IPS-20b (cell line): ENCODE measurements at regions not wholly inside any gene's neighbourhood (a gene's known extent, or its start where the extent isn't known, plus 50 kb on each side); places are given as distances from the start of the nearest gene placed in this dataset.
"Not testable (repeated sequence)": the region's sequence is repeated elsewhere in the genome, so short reads cannot be mapped to it uniquely, and the experiment has no call there.

Experiments
- H3K27ac ChIP-seq: one replicate; pipeline ENCODE4 v1.5.1; 2013; ENCODE audit warnings: low read length
- H3K27me3 ChIP-seq: 2 replicates; pipeline ENCODE4 v1.6.1; 2013; ENCODE audit warnings: mild to moderate bottlenecking, low read length, inconsistent platforms; ENCODE audit not compliant: insufficient read depth
- H3K36me3 ChIP-seq: 2 replicates; pipeline ENCODE4 v1.6.1; 2013; ENCODE audit warnings: low read depth, mild to moderate bottlenecking, inconsistent platforms, low read length, moderate library complexity; ENCODE audit not compliant: insufficient read depth
- H3K4me1 ChIP-seq: 2 replicates; pipeline ENCODE4 v1.6.1; 2013; ENCODE audit warnings: mild to moderate bottlenecking, control low read depth, inconsistent platforms, low read length, moderate library complexity; ENCODE audit not compliant: insufficient read depth
- H3K4me3 ChIP-seq: 2 replicates; pipeline ENCODE4 v1.5.1; 2013; ENCODE audit warnings: mild to moderate bottlenecking, low read length, inconsistent platforms
- H3K9ac ChIP-seq: 2 replicates; pipeline ENCODE4 v1.6.1; 2013; ENCODE audit warnings: low read depth, mild to moderate bottlenecking, inconsistent platforms, low read length, moderate library complexity
- H3K9me3 ChIP-seq: 2 replicates; pipeline ENCODE4 v1.6.1; 2013; ENCODE audit warnings: mild to moderate bottlenecking, low read depth, low read length, inconsistent platforms; ENCODE audit not compliant: insufficient read depth

- no peak overlapping the region for H3K4me3 ChIP-seq
- no peaks in the 10 kb centered on the region; the same call in 1 of the 2 replicates for H3K9me3 ChIP-seq
- no peaks in the 10 kb centered on the region for H3K4me1 ChIP-seq
- no peak overlapping the region for H3K9ac ChIP-seq
- H3K27me3 ChIP-seq = no peaks in the 10 kb centered on the region
- H3K36me3 ChIP-seq = no peaks in the 10 kb centered on the region
- H3K27ac ChIP-seq = no peak overlapping the region
These were observed 143.2 kb upstream of the EDNRB start for GRCh38 chr13:78061806-78062205.

DNA sequence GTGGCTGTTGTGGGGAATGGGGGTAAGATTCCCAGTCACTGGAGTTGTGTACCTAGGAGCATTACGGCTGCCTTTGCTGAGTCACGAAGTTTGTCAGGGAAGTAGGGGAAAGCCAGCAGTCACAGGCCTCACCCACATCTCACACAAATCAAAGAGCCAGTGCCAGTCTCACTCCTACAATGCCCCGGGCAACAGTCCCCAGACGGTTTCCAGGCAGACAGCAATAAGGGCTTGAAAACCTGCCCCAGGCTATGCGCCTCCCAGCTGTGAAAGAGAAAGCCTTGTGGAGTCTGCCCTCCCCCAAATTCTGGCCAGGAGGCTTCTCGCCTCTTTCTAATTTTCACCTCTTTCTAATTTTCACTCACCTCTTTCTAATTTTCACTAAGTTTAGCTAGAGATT lies 142.3 kb upstream of the EDNRB start:
- H3K36me3 ChIP-seq = no peaks in the 10 kb centered on the region
- no peaks in the 10 kb centered on the region for H3K27me3 ChIP-seq
- peaks cover 7% of the 10 kb centered on the region for H3K9me3 ChIP-seq
- no peak overlapping the region for H3K27ac ChIP-seq
- H3K9ac ChIP-seq = no peak overlapping the region
- H3K4me1 ChIP-seq = no peaks in the 10 kb centered on the region
- no peak overlapping the region for H3K4me3 ChIP-seq

DNA sequence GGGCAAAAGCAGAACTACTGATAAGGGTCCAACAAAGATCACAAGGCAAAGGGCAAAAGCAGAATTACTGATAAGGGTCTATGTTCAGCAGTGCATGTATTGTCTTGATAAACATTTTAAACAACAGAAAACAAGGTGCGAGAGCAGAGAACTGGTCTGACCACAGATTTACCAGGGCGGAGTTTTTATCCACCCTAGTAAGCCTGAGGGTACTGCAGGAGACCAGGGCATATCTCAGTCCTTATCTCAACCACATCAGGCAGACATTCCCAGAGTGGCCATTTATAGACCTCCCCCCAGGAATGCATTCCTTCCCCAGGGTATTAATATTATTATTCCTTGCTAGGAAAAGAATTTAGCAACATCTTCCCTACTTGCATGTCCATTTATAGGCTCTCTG lies 138.2 kb upstream of the EDNRB start:
- H3K4me3 ChIP-seq, H3K9ac ChIP-seq, H3K4me1 ChIP-seq, H3K27ac ChIP-seq, H3K9me3 ChIP-seq, H3K36me3 ChIP-seq, H3K27me3 ChIP-seq: not testable (repeated sequence)

- H3K9ac ChIP-seq = no peak overlapping the region
- H3K27me3 ChIP-seq = no peaks in the 10 kb centered on the region
- no peaks in the 10 kb centered on the region for H3K4me1 ChIP-seq
- peaks cover 8% of the 10 kb centered on the region for H3K9me3 ChIP-seq
- H3K4me3 ChIP-seq = no peak overlapping the region
- H3K27ac ChIP-seq = no peak overlapping the region
- no peaks in the 10 kb centered on the region for H3K36me3 ChIP-seq
These were observed 135.5 kb upstream of the EDNRB start for GRCh38 chr13:78054157-78054556.

DNA sequence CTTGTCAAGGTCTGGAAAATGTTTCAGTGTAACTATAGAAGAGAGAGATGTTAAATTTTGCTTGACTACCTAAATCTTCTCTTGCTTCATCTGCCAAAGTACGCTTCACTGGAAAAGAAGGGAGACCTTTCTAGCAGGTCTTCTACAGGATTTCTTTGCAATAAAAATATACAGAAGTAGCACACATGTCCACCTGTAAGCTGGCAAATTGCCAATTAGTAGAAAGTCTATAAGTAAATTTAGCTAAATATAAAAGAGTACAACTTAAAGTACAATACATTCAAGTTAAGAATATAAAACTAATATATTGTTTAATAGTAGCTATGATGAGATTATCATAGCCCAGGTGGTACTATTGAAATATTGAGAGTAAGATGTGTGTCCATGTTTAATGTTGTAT lies 128.5 kb upstream of the EDNRB start:
- Histone ChIP-seq H3K27me3 (no peaks in the 10 kb centered on the region), H3K27ac (no peak overlapping the region)

GRCh38 chr13:78046331-78046730 lies 127.7 kb upstream of the EDNRB start:
- no peaks in the 10 kb centered on the region for H3K4me1 ChIP-seq
- H3K36me3 ChIP-seq = no peaks in the 10 kb centered on the region
- no peak overlapping the region for H3K4me3 ChIP-seq
- H3K27ac ChIP-seq = no peak overlapping the region
- no peaks in the 10 kb centered on the region for H3K9me3 ChIP-seq
- no peak overlapping the region for H3K9ac ChIP-seq
- H3K27me3 ChIP-seq = no peaks in the 10 kb centered on the region

More for the DNA sequence above, 128.5 kb upstream of the EDNRB start:
- H3K4me1 ChIP-seq = no peaks in the 10 kb centered on the region
- H3K36me3 ChIP-seq = no peaks in the 10 kb centered on the region
- no peak overlapping the region; the same call in 1 of the 2 replicates for H3K9ac ChIP-seq
- H3K4me3 ChIP-seq = no peak overlapping the region
- H3K9me3 ChIP-seq = no peaks in the 10 kb centered on the region

- Histone ChIP-seq H3K27me3 (no peaks in the 10 kb centered on the region), H3K9ac (no peak overlapping the region), H3K4me3 (no peak overlapping the region), H3K4me1 (no peaks in the 10 kb centered on the region), H3K36me3 (no peaks in the 10 kb centered on the region), H3K27ac (no peak overlapping the region), H3K9me3 (no peaks in the 10 kb centered on the region)
These were observed 127.3 kb upstream of the EDNRB start for GRCh38 chr13:78045916-78046315.

- not testable (repeated sequence) for H3K4me3 ChIP-seq, H3K36me3 ChIP-seq, H3K27me3 ChIP-seq, H3K9ac ChIP-seq, H3K4me1 ChIP-seq, H3K27ac ChIP-seq, H3K9me3 ChIP-seq
These were observed 122.7 kb upstream of the EDNRB start for GRCh38 chr13:78041366-78041765.

GRCh38 chr13:78040205-78040830 lies 121.7 kb upstream of the EDNRB start:
- no peak overlapping the region for H3K4me3 ChIP-seq
- no peaks in the 10 kb centered on the region for H3K4me1 ChIP-seq
- no peak overlapping the region for H3K27ac ChIP-seq

DNA sequence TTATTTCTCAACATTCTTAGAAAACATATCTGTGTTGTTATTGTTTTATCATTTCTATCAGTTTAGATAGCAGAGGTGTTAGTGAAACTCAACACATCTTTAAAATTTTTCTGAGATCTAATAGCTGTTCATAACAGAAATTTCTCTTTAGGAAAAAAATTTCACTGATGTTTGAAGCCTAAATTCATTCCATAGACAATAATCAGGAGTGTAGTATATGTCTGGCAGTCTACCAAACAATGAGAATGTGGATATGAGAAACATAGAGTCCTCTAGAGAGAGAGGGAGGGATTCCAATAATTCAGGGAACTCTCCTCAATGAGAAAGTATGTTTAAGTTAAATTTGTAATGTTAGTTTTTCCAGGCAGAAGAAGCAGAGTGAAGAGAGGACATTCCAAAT lies 118.2 kb upstream of the EDNRB start:
- no peaks in the 10 kb centered on the region for H3K4me1 ChIP-seq
- no peaks in the 10 kb centered on the region for H3K36me3 ChIP-seq
- no peak overlapping the region for H3K27ac ChIP-seq
- no peaks in the 10 kb centered on the region for H3K9me3 ChIP-seq
- no peaks in the 10 kb centered on the region for H3K27me3 ChIP-seq
- no peak overlapping the region for H3K9ac ChIP-seq
- no peak overlapping the region for H3K4me3 ChIP-seq

More at GRCh38 chr13:78040205-78040830, 121.7 kb upstream of the EDNRB start:
- Histone ChIP-seq H3K36me3 (no peaks in the 10 kb centered on the region), H3K9ac (no peak overlapping the region), H3K27me3 (no peaks in the 10 kb centered on the region), H3K9me3 (no peaks in the 10 kb centered on the region)

GRCh38 chr13:78035500-78035899 lies 116.9 kb upstream of the EDNRB start:
- Histone ChIP-seq H3K9me3 (no peaks in the 10 kb centered on the region), H3K4me3 (no peak overlapping the region), H3K36me3 (no peaks in the 10 kb centered on the region), H3K4me1 (no peaks in the 10 kb centered on the region), H3K27ac (no peak overlapping the region), H3K9ac (no peak overlapping the region), H3K27me3 (no peaks in the 10 kb centered on the region)

DNA sequence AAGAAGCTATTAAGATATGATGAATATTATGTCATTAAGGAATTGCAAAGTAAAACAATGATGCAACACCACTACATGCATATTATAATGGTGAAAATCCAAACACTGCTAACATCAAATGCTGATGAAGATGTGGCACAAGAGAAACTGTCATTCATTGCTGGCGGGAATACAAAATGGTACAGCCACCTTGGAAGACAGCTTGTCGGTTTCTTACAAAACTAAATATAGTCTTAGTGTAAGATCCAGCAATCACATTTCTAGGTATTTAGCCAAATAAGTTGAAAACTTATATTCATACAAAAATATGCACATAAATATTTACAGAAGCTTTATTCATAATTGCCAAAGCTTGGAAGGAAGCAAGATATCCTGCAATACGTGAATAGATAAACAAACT lies 114.9 kb upstream of the EDNRB start:
- no peak overlapping the region for H3K27ac ChIP-seq
- no peaks in the 10 kb centered on the region for H3K9me3 ChIP-seq
- no peak overlapping the region for H3K4me3 ChIP-seq
- H3K27me3 ChIP-seq = no peaks in the 10 kb centered on the region
- H3K4me1 ChIP-seq = no peaks in the 10 kb centered on the region
- H3K9ac ChIP-seq = no peak overlapping the region
- H3K36me3 ChIP-seq = no peaks in the 10 kb centered on the region
